HEK293 (cell line): ENCODE measurements at regions not wholly inside any gene's neighbourhood (a gene's known extent, or its start where the extent isn't known, plus 50 kb on each side); places are given as distances from the start of the nearest gene placed in this dataset.

ENCODE experiments used
- CTCF ChIA-PET: fragments of 350-600 bp; formaldehyde crosslinking; extraction: SDS; loops from one replicate; lab custom pipeline; 2021; ENCODE audit warnings: antibody characterized with exemption; lab: Yijun Ruan, JAX
- POLR2A ChIA-PET: fragments of 300-600 bp; formaldehyde crosslinking; extraction: SDS; loops from one replicate; lab custom pipeline; 2020; ENCODE audit warnings: antibody characterized with exemption, inconsistent platforms; lab: Yijun Ruan, JAX
- H3K27ac ChIP-seq: fragments of 200-500 bp; sonication (Bioruptor generic); 2 replicates; pipeline ENCODE4 v1.5.1; 2014; ENCODE audit warnings: low read depth, low read length, control low read depth, inconsistent platforms; ENCODE audit errors: extremely low read depth
- H3K36me3 ChIP-seq, 2 experiments: fragments of 200-500 bp in 1 of 2; sonication (Bioruptor generic) in 1 of 2; 1 replicate in 1 of 2; 2 replicates in 1 of 2; pipeline ENCODE4 v1.5.1; 2014 to 2017; ENCODE audit warnings: inconsistent platforms in 2 of 2, low read length in 2 of 2; ENCODE audit not compliant: control insufficient read depth in 2 of 2, insufficient read depth in 1 of 2
- H3K4me1 ChIP-seq: fragments of 200-500 bp; sonication (Bioruptor generic); 2 replicates; pipeline ENCODE4 v1.5.1; 2014; ENCODE audit warnings: mild to moderate bottlenecking, low read length, inconsistent platforms; ENCODE audit not compliant: control insufficient read depth, insufficient read depth
- H3K4me3 ChIP-seq: 2 replicates; pipeline ENCODE4 v1.5.1; 2011; ENCODE audit warnings: low read depth, mild to moderate bottlenecking, control low read depth, low read length, moderate library complexity
- H3K9me3 ChIP-seq: fragments of 200-500 bp; sonication (Bioruptor generic); 2 replicates; pipeline ENCODE4 v1.5.1; 2014; ENCODE audit warnings: low read depth, low read length, inconsistent platforms; ENCODE audit not compliant: control insufficient read depth, insufficient read depth
- HOXA7 ChIP-seq: sonication (generic); formaldehyde crosslinking; IDR thresholded peaks from 2 replicates; pipeline ENCODE4 v1.8.1; 2022; ENCODE audit warnings: missing genetic modification reagents, borderline replicate concordance
- KLF10 ChIP-seq: fragments of 450-650 bp; IDR thresholded peaks from 2 replicates; pipeline ENCODE4 v1.5.1; 2018; ENCODE audit warnings: missing biosample characterization, mild to moderate bottlenecking, missing genetic modification characterization
- KLF16 ChIP-seq: fragments of 450-650 bp; formaldehyde crosslinking; IDR thresholded peaks from 2 replicates; pipeline ENCODE4 v1.5.1; 2017; ENCODE audit warnings: missing biosample characterization, missing genetic modification characterization
- SCRT2 ChIP-seq: fragments of 450-650 bp; formaldehyde crosslinking; IDR thresholded peaks from 2 replicates; pipeline ENCODE4 v1.5.1; 2016; ENCODE audit warnings: missing biosample characterization, missing genetic modification characterization
- YY1 ChIP-seq: fragments of 450-650 bp; formaldehyde crosslinking; IDR thresholded peaks from 2 replicates; pipeline ENCODE4 v1.5.1; 2018; ENCODE audit warnings: missing biosample characterization, missing genetic modification characterization
- YY2 ChIP-seq: fragments of 450-650 bp; formaldehyde crosslinking; IDR thresholded peaks from 2 replicates; pipeline ENCODE4 v1.5.1; 2016; ENCODE audit warnings: missing biosample characterization, missing genetic modification characterization
- ZFP69B ChIP-seq: fragments of 450-650 bp; formaldehyde crosslinking; IDR thresholded peaks from 2 replicates; pipeline ENCODE4 v1.5.1; 2016; ENCODE audit warnings: missing biosample characterization, missing genetic modification characterization
- ZIC2 ChIP-seq: fragments of 450-650 bp; formaldehyde crosslinking; IDR thresholded peaks from 2 replicates; pipeline ENCODE4 v1.5.1; 2016; ENCODE audit warnings: missing biosample characterization, missing genetic modification characterization
- ZNF132 ChIP-seq: fragments of 450-650 bp; formaldehyde crosslinking; IDR thresholded peaks from 2 replicates; pipeline ENCODE4 v1.5.1; 2017; ENCODE audit warnings: missing biosample characterization, missing genetic modification characterization, borderline replicate concordance
- ZNF16 ChIP-seq: fragments of 450-650 bp; formaldehyde crosslinking; IDR thresholded peaks from 2 replicates; pipeline ENCODE4 v1.5.1; 2016; ENCODE audit warnings: low read depth, missing biosample characterization, missing genetic modification characterization
- ZNF48 ChIP-seq: fragments of 450-650 bp; formaldehyde crosslinking; IDR thresholded peaks from 2 replicates; pipeline ENCODE4 v1.5.1; 2016; ENCODE audit warnings: missing biosample characterization, missing genetic modification characterization
- ZNF510 ChIP-seq: fragments of 450-650 bp; formaldehyde crosslinking; IDR thresholded peaks from 2 replicates; pipeline ENCODE4 v1.5.1; 2018; ENCODE audit warnings: mild to moderate bottlenecking, missing genetic modification characterization, missing biosample characterization; ENCODE audit not compliant: insufficient replicate concordance
- ZNF514 ChIP-seq: fragments of 450-650 bp; formaldehyde crosslinking; IDR thresholded peaks from 2 replicates; pipeline ENCODE4 v1.5.1; 2016; ENCODE audit warnings: missing biosample characterization, missing genetic modification characterization
- ZNF558 ChIP-seq: fragments of 450-650 bp; formaldehyde crosslinking; IDR thresholded peaks from 2 replicates; pipeline ENCODE4 v1.5.1; 2016; ENCODE audit warnings: missing biosample characterization, missing genetic modification characterization
- TF ChIP-seq, protein P1 (sequence below): fragments of 450-650 bp; formaldehyde crosslinking; IDR thresholded peaks from 2 replicates; pipeline ENCODE4 v1.5.1; 2016; ENCODE audit warnings: missing biosample characterization, missing genetic modification characterization
- TF ChIP-seq, protein P2 (sequence below): fragments of 450-650 bp; formaldehyde crosslinking; IDR thresholded peaks from 2 replicates; pipeline ENCODE4 v1.5.1; 2016; ENCODE audit warnings: missing biosample characterization, missing genetic modification characterization
- TF ChIP-seq, protein P3 (sequence below): fragments of 450-650 bp; formaldehyde crosslinking; IDR thresholded peaks from 2 replicates; pipeline ENCODE4 v1.5.1; 2016; ENCODE audit warnings: missing biosample characterization, missing genetic modification characterization

DNA sequence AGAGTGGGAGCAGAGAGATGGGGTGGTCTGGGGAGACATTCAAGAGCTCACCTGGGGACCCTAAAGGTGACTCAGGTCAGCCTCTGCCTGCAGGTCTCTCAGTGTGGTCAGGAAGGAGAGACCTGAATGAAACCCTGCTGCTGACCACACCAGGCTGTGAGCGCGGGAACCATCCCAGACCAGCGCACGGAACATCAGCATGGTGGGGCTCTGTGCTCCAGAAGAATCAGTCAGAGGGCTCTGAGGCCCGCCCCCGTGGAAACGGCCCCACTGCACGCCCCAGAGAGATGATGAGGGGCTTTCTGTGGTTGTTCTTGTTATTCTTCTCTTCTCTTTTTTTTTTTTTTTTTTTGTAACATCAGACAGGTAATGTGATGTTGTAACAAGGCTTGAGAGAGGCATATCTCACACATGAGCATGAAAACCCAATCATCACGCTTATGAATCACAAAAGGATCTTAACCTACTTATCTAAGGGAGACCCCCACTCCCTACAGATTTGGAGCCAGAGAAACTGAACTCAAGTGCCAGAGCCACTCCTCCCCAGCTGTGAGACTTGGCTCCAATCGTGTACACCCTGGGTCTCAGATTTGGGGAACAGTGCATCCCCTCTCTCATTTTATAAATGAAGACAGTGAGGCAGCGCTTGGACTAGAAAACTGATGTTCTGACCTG lies 302.2 kb downstream of the EIPR1 start:
- ChIA-PET CTCF (no interaction called here), POLR2A (no interaction called here)
- Histone ChIP-seq H3K27ac (no peak overlapping the region), H3K36me3 (no peaks in the 10 kb centered on the region), H3K4me1 (no peaks in the 10 kb centered on the region), H3K9me3 (no peaks in the 10 kb centered on the region), H3K4me3 (no peak overlapping the region)
- TF ChIP-seq KLF16 (tag by site-specific recombination) (no peak), ZIC2 (tag by site-specific recombination) (no peak), YY1 (tag by site-specific recombination) (no peak), ZNF48 (no peak), YY2 (tag by site-specific recombination) (no peak), ZFP69B (tag by site-specific recombination) (no peak)
- TF ChIP-seq, protein P1, sequence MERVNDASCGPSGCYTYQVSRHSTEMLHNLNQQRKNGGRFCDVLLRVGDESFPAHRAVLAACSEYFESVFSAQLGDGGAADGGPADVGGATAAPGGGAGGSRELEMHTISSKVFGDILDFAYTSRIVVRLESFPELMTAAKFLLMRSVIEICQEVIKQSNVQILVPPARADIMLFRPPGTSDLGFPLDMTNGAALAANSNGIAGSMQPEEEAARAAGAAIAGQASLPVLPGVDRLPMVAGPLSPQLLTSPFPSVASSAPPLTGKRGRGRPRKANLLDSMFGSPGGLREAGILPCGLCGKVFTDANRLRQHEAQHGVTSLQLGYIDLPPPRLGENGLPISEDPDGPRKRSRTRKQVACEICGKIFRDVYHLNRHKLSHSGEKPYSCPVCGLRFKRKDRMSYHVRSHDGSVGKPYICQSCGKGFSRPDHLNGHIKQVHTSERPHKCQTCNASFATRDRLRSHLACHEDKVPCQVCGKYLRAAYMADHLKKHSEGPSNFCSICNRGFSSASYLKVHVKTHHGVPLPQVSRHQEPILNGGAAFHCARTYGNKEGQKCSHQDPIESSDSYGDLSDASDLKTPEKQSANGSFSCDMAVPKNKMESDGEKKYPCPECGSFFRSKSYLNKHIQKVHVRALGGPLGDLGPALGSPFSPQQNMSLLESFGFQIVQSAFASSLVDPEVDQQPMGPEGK (tag by site-specific recombination), result no peak

- Histone ChIP-seq H3K9me3 (no peaks in the 10 kb centered on the region), H3K27ac (no peak overlapping the region), H3K36me3 (no peaks in the 10 kb centered on the region), H3K4me3 (no peak overlapping the region), H3K4me1 (no peaks in the 10 kb centered on the region)
- ChIA-PET POLR2A (no interaction called here), CTCF (no interaction called here)
- TF ChIP-seq ZNF16 (no peak), ZNF514 (tag by site-specific recombination) (no peak), KLF10 (no peak), ZNF132 (no peak), ZNF558 (tag by site-specific recombination) (no peak), SCRT2 (tag by site-specific recombination) (no peak), YY2 (tag by site-specific recombination) (no peak), HOXA7 (no peak), ZNF510 (tag by site-specific recombination) (no peak)
- TF ChIP-seq, protein P2, sequence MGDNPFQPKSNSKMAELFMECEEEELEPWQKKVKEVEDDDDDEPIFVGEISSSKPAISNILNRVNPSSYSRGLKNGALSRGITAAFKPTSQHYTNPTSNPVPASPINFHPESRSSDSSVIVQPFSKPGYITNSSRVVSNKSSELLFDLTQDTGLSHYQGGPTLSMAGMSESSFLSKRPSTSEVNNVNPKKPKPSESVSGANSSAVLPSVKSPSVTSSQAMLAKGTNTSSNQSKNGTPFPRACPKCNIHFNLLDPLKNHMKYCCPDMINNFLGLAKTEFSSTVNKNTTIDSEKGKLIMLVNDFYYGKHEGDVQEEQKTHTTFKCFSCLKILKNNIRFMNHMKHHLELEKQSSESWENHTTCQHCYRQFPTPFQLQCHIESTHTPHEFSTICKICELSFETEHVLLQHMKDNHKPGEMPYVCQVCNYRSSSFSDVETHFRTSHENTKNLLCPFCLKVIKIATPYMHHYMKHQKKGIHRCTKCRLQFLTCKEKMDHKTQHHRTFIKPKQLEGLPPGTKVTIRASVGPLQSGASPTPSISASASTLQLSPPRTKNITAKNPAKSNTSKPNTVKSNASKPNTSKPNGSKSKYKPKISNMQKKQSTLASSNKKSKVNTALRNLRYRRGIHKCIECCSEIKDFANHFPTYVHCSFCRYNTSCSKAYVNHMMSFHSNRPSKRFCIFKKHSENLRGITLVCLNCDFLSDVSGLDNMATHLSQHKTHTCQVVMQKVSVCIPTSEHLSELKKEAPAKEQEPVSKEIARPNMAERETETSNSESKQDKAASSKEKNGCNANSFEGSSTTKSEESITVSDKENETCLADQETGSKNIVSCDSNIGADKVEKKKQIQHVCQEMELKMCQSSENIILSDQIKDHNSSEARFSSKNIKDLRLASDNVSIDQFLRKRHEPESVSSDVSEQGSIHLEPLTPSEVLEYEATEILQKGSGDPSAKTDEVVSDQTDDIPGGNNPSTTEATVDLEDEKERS (tag by site-specific recombination), result no peak
- TF ChIP-seq, protein P3, sequence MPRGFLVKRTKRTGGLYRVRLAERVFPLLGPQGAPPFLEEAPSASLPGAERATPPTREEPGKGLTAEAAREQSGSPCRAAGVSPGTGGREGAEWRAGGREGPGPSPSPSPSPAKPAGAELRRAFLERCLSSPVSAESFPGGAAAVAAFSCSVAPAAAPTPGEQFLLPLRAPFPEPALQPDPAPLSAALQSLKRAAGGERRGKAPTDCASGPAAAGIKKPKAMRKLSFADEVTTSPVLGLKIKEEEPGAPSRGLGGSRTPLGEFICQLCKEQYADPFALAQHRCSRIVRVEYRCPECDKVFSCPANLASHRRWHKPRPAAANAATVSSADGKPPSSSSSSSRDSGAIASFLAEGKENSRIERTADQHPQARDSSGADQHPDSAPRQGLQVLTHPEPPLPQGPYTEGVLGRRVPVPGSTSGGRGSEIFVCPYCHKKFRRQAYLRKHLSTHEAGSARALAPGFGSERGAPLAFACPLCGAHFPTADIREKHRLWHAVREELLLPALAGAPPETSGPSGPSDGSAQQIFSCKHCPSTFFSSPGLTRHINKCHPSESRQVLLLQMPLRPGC, result no peak
These were observed 303.9 kb downstream of the EIPR1 start for GRCh38 chr2:3073704-3074103.
